HG02571 (cell line): ENCODE measurements at regions not wholly inside any gene's neighbourhood (a gene's known extent, or its start where the extent isn't known, plus 50 kb on each side); places are given as distances from the start of the nearest gene placed in this dataset.
"Not testable (repeated sequence)": the region's sequence is repeated elsewhere in the genome, so short reads cannot be mapped to it uniquely, and the experiment has no call there.

ENCODE experiments used
- ATAC-seq: cut with Tn5 transposase; IDR thresholded peaks from one replicate; pipeline ENCODE4 v1.9.1; 2021; ENCODE audit warnings: mild to moderate bottlenecking, moderate library complexity; ENCODE audit not compliant: unreplicated experiment

- no peak for ATAC-seq
Observed at GRCh38 chrX:150051096-150051495, 112.8 kb upstream of the EOLA2 start.

DNA sequence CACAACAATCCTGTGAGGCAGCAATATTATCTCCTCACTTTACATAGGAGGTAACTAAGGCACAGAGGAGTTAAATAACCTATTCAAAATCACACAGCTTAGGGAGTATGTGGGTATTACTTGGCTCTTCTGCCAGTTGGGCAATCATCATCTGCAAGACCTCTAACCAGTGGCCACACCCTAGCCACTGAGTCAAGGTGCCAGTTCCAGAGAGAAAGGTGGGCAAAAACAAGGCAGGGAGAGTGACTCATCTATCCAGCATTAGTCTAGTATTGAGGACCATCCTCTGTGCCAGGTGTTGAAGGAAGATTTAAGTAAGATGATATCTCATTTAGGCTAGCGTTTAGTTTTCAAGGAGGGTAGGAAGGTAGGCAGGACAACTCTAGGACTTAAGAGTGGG lies 113.9 kb upstream of the EOLA2 start:
- no peak for ATAC-seq

GRCh38 chrX:150058728-150059127 lies 120.4 kb upstream of the EOLA2 start:
- ATAC-seq: no peak

- ATAC-seq: no peak
Observed at GRCh38 chrX:150060406-150060805, 122.1 kb upstream of the EOLA2 start.

DNA sequence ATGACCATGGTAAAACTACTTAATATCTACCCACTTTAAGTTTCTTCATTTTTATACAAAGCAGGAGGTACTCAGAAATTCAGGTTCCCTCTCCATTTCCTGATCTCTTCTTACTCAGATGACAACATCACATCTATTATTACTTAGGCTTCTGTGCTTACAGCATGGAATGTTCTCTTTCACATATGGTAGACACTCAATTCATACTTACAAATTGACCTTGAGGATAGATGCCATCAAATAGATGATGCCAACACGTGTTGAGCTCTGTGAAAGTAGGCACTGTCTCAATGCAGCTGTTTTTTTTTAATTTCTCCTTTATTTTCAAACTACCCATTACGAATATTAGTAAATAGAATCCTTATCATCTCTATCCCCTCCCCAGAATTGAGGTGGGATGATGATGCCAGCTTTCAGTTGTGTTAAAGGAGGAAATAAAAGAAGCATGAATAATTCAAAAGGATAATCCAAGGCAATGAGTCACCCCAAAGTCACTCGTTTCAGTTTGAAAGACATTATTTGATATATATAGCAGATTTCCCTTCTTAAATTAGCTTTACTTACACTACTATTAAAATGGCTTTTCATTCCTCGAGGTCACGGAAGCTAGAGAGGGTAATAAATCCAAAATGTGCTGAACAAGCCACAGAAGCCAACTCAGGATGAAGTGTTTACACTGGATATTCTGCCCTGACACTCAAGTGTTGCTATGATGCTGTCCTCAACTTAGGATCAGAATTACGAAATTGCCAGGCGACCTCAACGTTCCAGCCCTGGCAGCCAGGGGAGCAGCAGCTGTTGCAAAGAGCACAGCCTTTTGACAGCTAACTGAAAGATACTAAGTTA lies 124.2 kb upstream of the EOLA2 start:
- no peak for ATAC-seq

- ATAC-seq: no peak
Observed at GRCh38 chrX:150063138-150063518, 124.8 kb upstream of the EOLA2 start.

- ATAC-seq: no peak
Observed at GRCh38 chrX:150063674-150064073, 125.4 kb upstream of the EOLA2 start.

DNA sequence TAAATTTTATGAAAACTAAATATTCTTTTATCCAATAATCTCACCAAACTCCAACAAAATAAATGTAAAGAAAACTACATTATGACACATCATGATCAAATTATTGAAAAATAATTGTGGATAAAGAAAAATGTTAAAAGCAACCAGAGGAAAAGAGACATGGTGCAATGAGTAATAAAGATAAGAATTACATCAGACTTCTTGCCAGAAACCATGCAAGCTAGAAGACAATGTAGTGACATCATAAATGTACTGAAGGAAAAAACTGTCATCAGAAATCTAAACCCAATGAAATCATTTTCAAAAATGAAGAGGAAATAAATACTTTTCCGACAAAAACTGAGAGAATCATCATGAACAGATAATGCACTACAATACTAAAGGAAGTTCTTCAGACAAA lies 135.9 kb upstream of the EOLA2 start:
- ATAC-seq: no peak

- no peak for ATAC-seq
Observed at GRCh38 chrX:150080497-150080896, 142.2 kb upstream of the EOLA2 start.

GRCh38 chrX:150081076-150081475 lies 142.8 kb upstream of the EOLA2 start:
- ATAC-seq: no peak

DNA sequence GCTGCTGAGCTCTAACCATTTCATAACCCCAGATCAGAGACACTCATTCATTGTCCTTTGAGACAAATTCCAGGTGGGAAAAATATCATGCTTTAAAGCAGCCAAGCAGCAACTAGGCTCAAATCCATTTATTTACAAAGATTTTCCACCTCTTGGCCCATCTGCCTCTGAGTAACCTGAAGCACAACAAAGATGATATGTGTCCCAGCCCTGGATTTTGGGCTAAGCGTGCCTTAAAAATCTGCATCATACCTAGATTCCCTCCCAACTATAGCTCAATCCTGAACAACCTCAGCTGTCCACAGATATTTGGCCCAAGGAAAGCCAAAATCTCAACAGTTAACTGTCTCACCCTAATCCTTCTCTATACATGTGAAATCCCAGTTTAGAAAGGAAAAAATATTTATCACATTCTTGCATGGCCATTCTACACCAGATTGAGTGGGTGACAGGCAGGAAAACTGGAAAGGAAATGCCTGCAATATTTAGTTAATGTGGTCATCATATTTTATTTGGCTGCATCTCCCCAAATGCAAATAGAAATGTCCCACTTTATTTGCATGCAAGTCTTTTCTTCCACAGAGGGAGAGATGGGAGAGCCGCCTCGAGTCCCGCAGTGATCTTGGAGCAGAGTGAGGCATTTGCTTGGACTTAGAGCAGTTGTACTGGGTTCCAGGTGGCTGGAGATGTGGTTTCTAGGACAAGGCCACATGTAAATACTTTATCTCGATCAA lies 146.4 kb upstream of the EOLA2 start:
- no peak for ATAC-seq

DNA sequence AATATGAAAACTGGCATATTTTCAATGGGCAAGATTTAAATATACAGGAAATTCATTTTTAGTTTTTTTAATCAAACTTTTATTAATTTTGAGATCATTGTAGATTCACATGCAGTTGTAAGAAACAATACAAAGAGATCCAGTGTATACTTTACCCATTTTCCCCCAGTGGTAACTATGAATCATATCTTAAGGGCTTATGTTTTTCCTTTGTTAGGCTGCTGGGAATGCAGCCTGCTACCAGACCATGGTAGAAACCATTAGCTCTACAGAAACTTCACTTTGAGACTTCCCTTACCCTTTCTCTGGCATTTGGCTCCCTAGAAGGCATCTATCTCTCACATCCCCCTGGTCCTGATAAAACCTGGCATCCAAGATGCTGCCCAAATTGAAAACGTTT lies 147.6 kb upstream of the EOLA2 start:
- ATAC-seq: no peak

DNA sequence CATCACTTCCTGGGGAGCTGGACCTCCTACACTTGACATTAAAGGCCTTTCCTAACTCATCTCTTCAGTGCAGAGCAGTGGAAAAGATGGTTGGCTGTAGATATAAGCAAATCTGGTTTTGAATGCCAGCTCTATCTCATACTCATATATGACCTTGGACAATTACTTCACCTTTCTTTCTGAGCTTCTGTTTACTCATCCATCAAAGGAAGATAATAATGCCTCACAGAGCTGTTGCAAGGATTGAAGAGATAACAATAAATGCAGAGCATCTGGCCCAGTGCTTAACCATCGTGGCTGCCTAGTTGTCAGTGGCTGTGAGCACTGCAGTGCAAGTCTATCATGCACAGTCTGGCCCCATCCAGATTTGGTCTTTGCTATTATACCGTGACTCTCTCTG lies 148.1 kb upstream of the EOLA2 start:
- ATAC-seq: no peak

GRCh38 chrX:150087612-150088011 lies 149.3 kb upstream of the EOLA2 start:
- no peak for ATAC-seq

GRCh38 chrX:150088042-150088441 lies 149.8 kb upstream of the EOLA2 start:
- ATAC-seq: no peak

GRCh38 chrX:150088766-150089518 lies 150.7 kb upstream of the EOLA2 start:
- ATAC-seq: no peak

- not testable (repeated sequence) for ATAC-seq
Observed at GRCh38 chrX:150091300-150091699, 153.0 kb upstream of the EOLA2 start.

DNA sequence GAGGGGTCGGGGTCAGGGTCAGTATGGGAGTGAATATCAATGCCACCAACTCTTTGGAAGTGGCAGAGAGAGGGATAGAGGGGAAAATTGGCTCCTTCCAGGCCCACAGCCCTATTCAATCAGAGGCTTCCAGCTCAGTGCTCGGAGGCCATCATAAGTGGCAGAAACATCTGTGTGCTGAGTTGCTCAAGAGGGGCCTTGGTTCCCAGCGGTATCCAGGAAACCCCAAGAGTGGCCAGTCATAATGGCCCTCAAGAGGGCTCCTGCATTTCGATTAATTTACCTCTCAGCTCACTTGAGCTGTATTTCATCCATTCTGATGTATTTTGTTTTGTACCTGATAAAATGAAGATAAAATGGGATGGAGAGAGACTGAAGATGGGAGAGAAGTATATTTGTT lies 154.3 kb upstream of the EOLA2 start:
- no peak for ATAC-seq

GRCh38 chrX:150094375-150094774 lies 156.1 kb upstream of the EOLA2 start:
- no peak for ATAC-seq

- no peak for ATAC-seq
Observed at GRCh38 chrX:150094996-150095395, 156.7 kb upstream of the EOLA2 start.

DNA sequence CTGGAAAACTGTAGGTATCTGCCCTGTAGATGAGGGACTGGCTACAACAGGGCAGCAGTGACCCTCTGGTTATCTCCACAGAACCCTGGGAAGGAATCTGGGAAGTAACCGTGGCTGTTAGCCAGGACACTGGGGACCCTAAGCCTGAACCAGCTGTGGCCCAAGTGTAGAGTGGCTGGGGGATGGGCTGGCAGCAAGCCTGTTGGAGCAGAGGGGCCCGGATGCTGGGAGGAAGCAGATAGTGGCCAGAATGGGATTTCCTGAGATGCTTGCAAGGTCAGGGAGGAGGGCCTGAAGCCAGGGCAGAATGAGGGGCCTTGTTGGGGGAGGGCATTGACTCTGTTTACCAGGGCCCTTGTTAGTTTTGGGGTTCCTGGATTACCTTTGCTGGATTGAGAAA lies 161.0 kb upstream of the EOLA2 start:
- ATAC-seq: no peak

DNA sequence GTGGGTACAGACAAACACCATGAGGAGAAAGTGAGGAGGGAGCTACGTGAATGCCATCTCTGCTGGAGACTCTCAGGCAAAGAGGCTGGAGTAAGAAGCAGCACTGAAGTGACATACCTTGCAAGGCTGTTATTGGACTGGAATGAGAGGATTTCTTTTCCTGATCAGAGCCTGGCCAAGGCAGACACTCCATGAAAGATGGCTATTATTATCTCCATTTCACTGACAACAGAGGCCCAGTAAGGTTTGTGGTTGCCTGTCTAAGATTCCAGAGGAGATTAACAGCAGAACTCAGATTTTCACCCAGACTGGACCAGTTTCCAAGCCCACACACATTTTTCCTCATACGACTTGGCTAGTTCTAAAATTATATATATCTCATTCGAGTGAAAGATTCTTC lies 162.0 kb upstream of the EOLA2 start:
- ATAC-seq: no peak
